Kidney glomerular epithelial cell (primary cell): ENCODE measurements at regions not wholly inside any gene's neighbourhood (a gene's known extent, or its start where the extent isn't known, plus 50 kb on each side); places are given as distances from the start of the nearest gene placed in this dataset.

ENCODE experiments used
- DNase-seq: peaks from one replicate; lab custom pipeline; 2025; lab: John Stamatoyannopoulos, UW

DNA sequence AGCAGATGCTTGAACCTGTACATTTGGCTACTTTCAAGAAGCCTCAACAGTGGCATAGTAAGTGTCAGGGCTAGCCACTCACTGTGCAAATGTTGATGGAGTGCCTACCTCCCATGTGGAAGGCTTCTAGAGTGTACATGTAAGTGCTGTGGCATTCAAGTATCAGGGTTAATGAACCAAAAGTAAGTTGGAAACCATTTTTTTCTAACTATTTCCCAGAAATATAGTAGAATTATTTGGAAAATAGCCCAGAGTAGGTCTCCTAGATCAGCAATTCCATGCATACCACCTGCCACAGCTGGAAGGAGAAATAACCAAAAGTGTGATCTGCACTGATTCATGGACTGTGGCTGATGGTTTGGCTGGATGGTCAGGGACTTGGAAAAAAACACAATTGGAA lies 53.3 kb downstream of the FOXD1 start:
- no peak for DNase-seq

- no peak for DNase-seq
Measured at GRCh38 chr5:73394610-73395009, 54.0 kb downstream of the FOXD1 start.

GRCh38 chr5:73393611-73394489 lies 54.7 kb downstream of the FOXD1 start:
- DNase-seq, result peak; percentile 50

DNA sequence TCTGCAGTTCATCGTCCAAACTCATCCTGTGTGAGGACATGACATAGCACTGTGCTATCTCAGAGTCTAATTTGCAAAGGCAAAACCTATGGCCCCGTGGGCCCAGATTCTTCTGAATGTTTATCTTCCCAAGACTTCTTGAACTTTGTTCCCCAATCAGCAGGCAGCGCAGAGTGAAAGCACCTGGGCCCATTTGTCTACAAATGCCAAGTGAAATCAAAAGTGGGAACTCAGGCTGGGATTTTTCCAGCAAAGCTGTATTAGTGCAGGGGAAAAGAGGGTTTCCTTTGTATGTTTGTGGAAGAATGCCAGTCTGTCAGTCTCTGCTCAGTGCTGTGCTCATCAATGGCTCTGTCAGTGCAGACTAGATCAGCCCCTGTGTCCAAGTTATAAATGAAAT lies 55.8 kb downstream of the FOXD1 start:
- no peak for DNase-seq

DNA sequence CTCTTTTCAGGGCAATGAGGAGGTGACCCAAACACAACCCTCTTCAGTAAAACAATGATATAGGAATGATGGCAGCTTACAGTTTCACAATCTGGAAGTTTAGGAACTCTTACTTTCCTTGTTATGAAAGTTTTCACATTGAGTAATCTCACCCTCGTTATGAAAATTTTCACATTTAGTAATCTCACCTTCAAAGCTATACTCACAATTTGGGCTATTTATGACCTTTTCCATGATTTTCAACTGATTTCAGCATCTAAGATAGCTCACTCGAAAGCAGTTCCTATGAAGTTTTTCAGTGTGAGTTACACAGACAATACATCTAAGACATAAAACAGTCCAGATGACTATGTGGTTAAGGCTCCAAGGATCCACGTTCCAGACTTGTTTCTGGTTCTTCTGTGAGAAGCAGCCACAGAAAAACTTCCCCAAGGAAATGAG lies 57.1 kb downstream of the FOXD1 start:
- no peak for DNase-seq

DNA sequence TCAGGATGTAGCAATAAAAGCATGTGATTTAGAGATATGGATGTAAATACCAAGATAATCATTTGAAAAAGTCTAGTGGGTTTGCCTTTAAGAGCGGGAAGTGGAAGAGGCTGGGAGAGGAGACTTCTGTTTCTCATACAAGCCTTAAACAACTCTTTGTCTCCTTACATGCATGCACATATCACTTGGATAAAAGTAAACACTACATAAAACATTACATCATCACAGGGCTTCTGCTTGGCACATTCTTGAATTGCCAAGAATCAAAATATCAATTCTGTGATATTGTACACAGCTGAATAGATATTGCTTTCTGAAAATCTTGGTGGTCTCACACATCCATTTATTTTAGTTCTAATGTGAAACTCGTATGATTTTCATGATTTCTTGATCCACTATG lies 57.6 kb downstream of the FOXD1 start:
- no peak for DNase-seq

- no peak for DNase-seq
Measured at GRCh38 chr5:73388740-73389139, 59.8 kb downstream of the FOXD1 start.

GRCh38 chr5:73388306-73388684 lies 60.3 kb downstream of the FOXD1 start:
- DNase-seq, result peak; percentile 65

DNA sequence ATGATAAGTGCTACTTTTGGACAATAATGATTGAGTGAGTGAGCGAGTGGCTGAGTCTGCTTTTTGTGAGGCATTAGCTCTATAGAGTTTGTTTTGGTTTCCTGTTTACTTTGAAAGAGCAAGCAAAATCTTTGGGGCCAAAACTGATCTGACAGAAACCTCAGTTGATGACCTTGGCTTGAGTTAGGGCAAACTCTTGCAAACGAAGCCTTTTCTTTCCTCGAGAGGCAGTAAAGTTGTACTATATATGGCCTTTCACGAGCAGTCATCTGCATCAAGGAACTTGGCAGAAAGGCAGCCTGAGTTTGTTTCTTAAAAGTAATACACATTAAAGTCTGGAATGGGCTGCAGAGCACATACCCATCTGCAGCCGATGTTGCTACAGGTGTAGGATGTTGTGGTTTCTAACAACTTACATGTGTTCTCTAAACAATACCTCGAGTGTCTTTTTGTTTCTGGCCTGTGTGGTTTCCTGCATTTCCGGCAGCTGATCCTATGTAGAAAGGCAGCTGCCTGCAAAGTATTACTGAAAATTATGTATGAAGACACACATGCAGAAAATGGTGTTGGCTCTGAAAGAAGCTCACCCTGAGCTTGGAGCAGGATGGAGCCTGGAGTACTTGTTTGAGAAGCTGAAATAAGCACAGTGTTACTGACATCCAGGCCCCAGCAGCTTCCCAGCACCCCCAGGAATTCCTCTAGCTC lies 60.8 kb downstream of the FOXD1 start:
- no peak for DNase-seq

- no peak for DNase-seq
Measured at GRCh38 chr5:73387149-73387591, 61.4 kb downstream of the FOXD1 start.

GRCh38 chr5:73384861-73385260 lies 63.7 kb downstream of the FOXD1 start:
- DNase-seq, result no peak

- no peak for DNase-seq
Measured at GRCh38 chr5:73382401-73382740, 66.2 kb downstream of the FOXD1 start.

- no peak for DNase-seq
Measured at GRCh38 chr5:73381590-73382400, 66.8 kb downstream of the FOXD1 start.

GRCh38 chr5:73380710-73381589 lies 67.6 kb downstream of the FOXD1 start:
- no peak for DNase-seq

DNA sequence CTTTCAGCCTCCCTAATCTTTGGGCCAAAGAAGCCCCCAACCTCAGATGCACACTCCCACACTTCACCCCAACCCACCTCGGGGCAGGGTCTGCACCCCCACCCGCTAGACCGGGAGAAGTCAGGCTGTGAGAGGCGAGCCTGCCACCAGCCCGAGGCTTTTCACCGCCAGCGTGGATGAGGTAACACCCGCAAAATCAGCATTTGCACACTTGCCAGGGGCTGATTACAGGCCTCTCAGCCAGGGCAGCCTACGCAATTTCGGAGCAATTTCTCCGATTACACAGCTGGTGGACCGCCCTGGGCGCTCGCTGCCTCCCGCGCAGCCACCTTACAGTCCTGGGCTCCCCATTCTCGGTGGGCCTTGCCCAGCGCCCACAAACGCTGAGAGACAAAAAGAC lies 68.5 kb downstream of the FOXD1 start:
- no peak for DNase-seq

- no peak for DNase-seq
Measured at GRCh38 chr5:73379435-73379834, 69.1 kb downstream of the FOXD1 start.

DNA sequence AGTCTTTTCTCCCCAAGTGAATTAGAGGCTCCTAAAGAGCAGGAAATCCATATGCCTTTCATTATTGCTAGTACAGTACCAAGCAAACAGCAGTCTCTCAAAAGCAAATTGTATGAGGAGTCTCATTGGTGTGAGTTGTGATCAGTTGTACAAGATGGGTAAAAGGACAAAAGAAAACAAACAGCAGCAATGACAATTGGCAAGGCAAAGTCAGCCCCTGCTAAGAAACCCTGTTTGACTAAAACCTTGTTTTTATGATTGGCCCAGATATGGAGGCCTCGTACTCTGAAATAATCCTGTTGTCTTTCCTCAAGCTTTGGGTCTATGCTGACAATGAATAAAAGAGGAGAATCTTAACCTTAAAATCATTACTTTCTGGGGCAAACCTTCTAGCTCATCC lies 69.8 kb downstream of the FOXD1 start:
- DNase-seq, result no peak

GRCh38 chr5:73378070-73378469 lies 70.5 kb downstream of the FOXD1 start:
- no peak for DNase-seq

DNA sequence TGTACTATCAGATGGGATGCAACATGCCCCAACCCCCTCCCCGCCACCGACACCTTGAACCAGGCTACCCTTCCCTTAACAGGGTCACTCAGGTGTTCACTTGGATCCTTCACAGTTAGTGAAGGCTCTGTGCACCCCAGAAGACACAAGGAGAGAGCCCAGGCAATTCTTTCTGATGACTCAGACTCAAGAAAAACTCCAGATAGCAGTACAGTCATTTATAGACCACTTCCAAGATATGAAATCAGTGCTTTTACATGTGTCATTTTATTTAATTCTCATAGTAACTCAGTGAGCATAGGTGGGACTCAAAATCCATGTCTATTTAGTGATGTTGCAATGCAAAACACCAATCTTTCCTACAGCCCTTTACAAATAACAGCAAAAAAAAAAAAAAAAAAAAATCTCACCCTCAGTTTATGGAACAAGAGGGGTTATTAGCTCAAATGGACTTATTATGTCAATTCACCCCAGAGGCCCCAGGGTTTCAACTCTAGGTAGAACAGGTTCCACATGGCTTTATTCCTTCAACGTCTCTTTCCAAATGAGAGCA lies 71.9 kb downstream of the FOXD1 start:
- peak; percentile 70 for DNase-seq

DNA sequence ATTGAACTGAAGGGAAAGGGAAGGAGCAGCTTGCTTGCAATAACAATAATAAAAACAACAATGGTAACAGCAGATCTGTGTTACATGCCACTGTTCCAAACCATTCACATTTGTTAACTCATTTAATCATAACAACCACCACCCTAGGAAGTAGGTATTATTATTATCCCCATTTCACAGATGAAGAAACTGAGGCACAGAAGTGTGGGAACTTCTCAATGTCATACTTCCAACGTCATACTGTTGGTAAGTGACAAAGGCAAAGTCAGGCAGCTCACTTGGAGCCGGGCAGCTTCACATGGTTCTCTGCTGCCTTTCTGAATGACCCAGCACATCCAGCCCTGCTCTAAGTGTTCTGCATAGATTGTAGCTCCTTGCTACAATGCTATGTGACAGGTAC lies 72.6 kb downstream of the FOXD1 start:
- DNase-seq, result no peak

DNA sequence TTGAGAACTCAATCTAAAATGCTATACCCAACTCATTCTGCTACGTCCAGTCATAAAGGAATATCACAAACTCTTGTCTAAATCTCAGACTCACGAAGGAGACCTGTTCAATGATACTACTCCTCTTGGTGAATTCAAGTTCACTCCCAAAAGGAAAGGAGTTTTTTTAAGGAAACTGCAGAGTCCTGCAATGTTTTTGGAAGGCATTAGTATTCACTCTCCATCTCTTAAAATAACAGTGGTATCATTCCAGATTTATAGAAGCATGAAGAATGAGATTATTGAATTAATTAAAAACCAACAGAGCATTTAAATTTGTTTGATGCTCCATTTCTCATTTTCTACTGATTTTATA lies 73.4 kb downstream of the FOXD1 start:
- DNase-seq, result no peak
